CD4-positive, alpha-beta T cell (primary cell): ENCODE measurements at regions not wholly inside any gene's neighbourhood (a gene's known extent, or its start where the extent isn't known, plus 50 kb on each side); places are given as distances from the start of the nearest gene placed in this dataset.

Experiments used
- ATAC-seq: fragments of 200-7000 bp; cut with Tn5 transposase; one replicate; pipeline ENCODE4 v1.10.0; 2022; ENCODE audit warnings: mild to moderate bottlenecking; ENCODE audit not compliant: poor library complexity
- CTCF ChIA-PET: fragments of 350-600 bp; sonication (Branson Sonifier 250); formaldehyde crosslinking; loops from one replicate; lab custom pipeline; 2021; ENCODE audit warnings: antibody characterized with exemption, inconsistent platforms; lab: Charles Lee
- POLR2A ChIA-PET: fragments of 350-600 bp; sonication (Branson Sonifier 250); formaldehyde crosslinking; loops from one replicate; lab custom pipeline; 2021; ENCODE audit warnings: antibody characterized with exemption, inconsistent platforms; lab: Charles Lee
- DNase-seq, 14 experiments: peaks; one replicate each; pipeline ENCODE4 v3.0.0-alpha.2; 2013 to 2020; ENCODE audit warnings: mixed read lengths in 2 of 14
- H3K27ac ChIP-seq, 2 donors: one replicate each; pipeline versions ENCODE4 v1.5.1 to v1.7.0; 2013; ENCODE audit warnings: low read length in 2 of 2, low read depth in 1 of 2, mild to moderate bottlenecking in 1 of 2
- H3K27me3 ChIP-seq, 2 experiments: 1 replicate in 1 of 2; 2 replicates in 1 of 2; pipeline versions ENCODE4 v1.6.1 to v1.7.0; 2013; ENCODE audit warnings: low read length in 2 of 2, control low read depth in 1 of 2, mild to moderate bottlenecking in 1 of 2, moderate library complexity in 1 of 2; ENCODE audit not compliant: insufficient read depth in 2 of 2, control insufficient read depth in 1 of 2
- H3K36me3 ChIP-seq: one replicate; pipeline ENCODE4 v1.6.1; 2013; ENCODE audit warnings: low read length, control low read depth; ENCODE audit not compliant: insufficient read depth
- H3K4me1 ChIP-seq: one replicate; pipeline ENCODE4 v1.6.1; 2013; ENCODE audit warnings: low read length, control low read depth; ENCODE audit not compliant: insufficient read depth
- H3K4me3 ChIP-seq: one replicate; pipeline ENCODE4 v1.5.1; 2013; ENCODE audit warnings: mild to moderate bottlenecking, low read length, moderate library complexity
- H3K9me3 ChIP-seq, 2 experiments: 1 replicate in 1 of 2; 2 replicates in 1 of 2; pipeline versions ENCODE4 v1.6.1 to v1.7.0; 2013; ENCODE audit warnings: low read length in 2 of 2, mild to moderate bottlenecking in 2 of 2, control low read depth in 1 of 2, moderate library complexity in 1 of 2; ENCODE audit not compliant: control insufficient read depth in 1 of 2, insufficient read depth in 1 of 2
- H3K27ac Mint-ChIP-seq: one replicate; pipeline ENCODE4 v1.8.0; 2020; ENCODE audit warnings: mixed read lengths
- H3K27me3 Mint-ChIP-seq: one replicate; pipeline ENCODE4 v1.8.0; 2021; ENCODE audit warnings: mixed read lengths
- H3K36me3 Mint-ChIP-seq: one replicate; pipeline ENCODE4 v1.8.0; 2021; ENCODE audit warnings: low read depth, mixed read lengths
- H3K4me1 Mint-ChIP-seq: one replicate; pipeline ENCODE4 v1.8.0; 2021; ENCODE audit warnings: low read depth, mixed read lengths
- H3K4me3 Mint-ChIP-seq: one replicate; pipeline ENCODE4 v1.8.0; 2020; ENCODE audit warnings: mild to moderate bottlenecking, mixed read lengths
- H3K9me3 Mint-ChIP-seq: one replicate; pipeline ENCODE4 v1.8.0; 2020; ENCODE audit warnings: mixed read lengths
- CTCF ChIP-seq: fragments of 200-600 bp; IDR thresholded peaks from one replicate; pipeline ENCODE4 v1.8.0; 2022; ENCODE audit warnings: antibody characterized with exemption, mild to moderate bottlenecking
- intact Hi-C, 2 experiments: fragments of 100-400 bp; cut with DNase I in 1 of 2; cut with micrococcal nuclease in 1 of 2; formaldehyde crosslinking; loops; one replicate each; pipeline versions ENCODE4 v1.15.1 to v1.9.0; 2023 to 2025; cut with DNase I, micrococcal nuclease

- DNase-seq = no peak
- no peaks in the 10 kb centered on the region for H3K27me3 Mint-ChIP-seq
- ChIA-PET CTCF (interaction anchor here (0.6 kb wide), 1 partner anchor 511 kb away, joined by 3 read pairs; no protein-coding TSS in a partner anchor), POLR2A (no interaction called here)
- intact Hi-C loops = no loop called here
- Histone ChIP-seq H3K9me3 (no peaks in the 10 kb centered on the region), H3K4me1 (no peaks in the 10 kb centered on the region), H3K36me3 (no peaks in the 10 kb centered on the region), H3K4me3 (no peak overlapping the region), H3K27ac (no peak overlapping the region), H3K27me3 (no peaks in the 10 kb centered on the region)
- H3K36me3 Mint-ChIP-seq = no peaks in the 10 kb centered on the region
- H3K4me3 Mint-ChIP-seq = no peak overlapping the region
- no peaks in the 10 kb centered on the region for H3K4me1 Mint-ChIP-seq
- peaks cover 17% of the 10 kb centered on the region for H3K9me3 Mint-ChIP-seq
- no peak for ATAC-seq
- no peak overlapping the region for H3K27ac Mint-ChIP-seq
- no peak for TF ChIP-seq CTCF
These were observed 1854.6 kb upstream of the WWC1 start for GRCh38 chr5:166436872-166437271.

GRCh38 chr5:166486348-166486747 is 1805.1 kb upstream of the WWC1 start:
- no peak overlapping the region for H3K4me3 ChIP-seq
- no peak overlapping the region for H3K4me3 Mint-ChIP-seq
- no peaks in the 10 kb centered on the region for H3K36me3 ChIP-seq
- no peak for TF ChIP-seq CTCF
- H3K36me3 Mint-ChIP-seq = no peaks in the 10 kb centered on the region
- no peaks in the 10 kb centered on the region for H3K4me1 ChIP-seq
- ATAC-seq (no peak), DNase-seq (no peak)
- peaks cover 0 to 13% of the 10 kb centered on the region in 2 experiments for H3K9me3 ChIP-seq
- intact Hi-C loops = no loop called here
- no peak overlapping the region for H3K27ac Mint-ChIP-seq
- POLR2A ChIA-PET = no interaction called here
- no peaks in the 10 kb centered on the region for H3K27me3 ChIP-seq
- CTCF ChIA-PET = no interaction called here
- peaks cover 8% of the 10 kb centered on the region for H3K9me3 Mint-ChIP-seq
- no peaks in the 10 kb centered on the region for H3K27me3 Mint-ChIP-seq
- H3K4me1 Mint-ChIP-seq = no peaks in the 10 kb centered on the region
- no peak overlapping the region for H3K27ac ChIP-seq

- no peaks in the 10 kb centered on the region for H3K36me3 Mint-ChIP-seq
- no peaks in the 10 kb centered on the region for H3K27me3 Mint-ChIP-seq
- no peak overlapping the region for H3K27ac Mint-ChIP-seq
- Histone ChIP-seq H3K4me1 (no peaks in the 10 kb centered on the region), H3K36me3 (no peaks in the 10 kb centered on the region), H3K9me3 (peaks cover 0 to 18% of the 10 kb centered on the region in 2 experiments), H3K4me3 (no peak overlapping the region), H3K27me3 (no peaks in the 10 kb centered on the region), H3K27ac (no peak overlapping the region)
- ATAC-seq (no peak), DNase-seq (no peak)
- no peak overlapping the region for H3K4me3 Mint-ChIP-seq
- H3K9me3 Mint-ChIP-seq = peaks cover 8% of the 10 kb centered on the region
- ChIA-PET CTCF (no interaction called here), POLR2A (no interaction called here)
- no peaks in the 10 kb centered on the region for H3K4me1 Mint-ChIP-seq
- TF ChIP-seq CTCF = no peak
- intact Hi-C loops = no loop called here
These were observed 1802.9 kb upstream of the WWC1 start for GRCh38 chr5:166488560-166488959.
